ENCODE measurements at regions not wholly inside any gene's neighbourhood (a gene's known extent, or its start where the extent isn't known, plus 50 kb on each side); places are given as distances from the start of the nearest gene placed in this dataset.

GRCh38 chr18:1983746-1984515 is 587.4 kb downstream of the METTL4 start:
- no peak for DNase-seq

GRCh38 chr18:1993866-1994265 is 577.4 kb downstream of the METTL4 start:
- no peak for DNase-seq

- DNase-seq = no peak
Observed at GRCh38 chr18:1994471-1994870, 576.8 kb downstream of the METTL4 start.

- no peak for DNase-seq
Observed at GRCh38 chr18:1995041-1995612, 576.2 kb downstream of the METTL4 start.

GRCh38 chr18:1998121-1998520 is 573.2 kb downstream of the METTL4 start:
- DNase-seq = no peak

GRCh38 chr18:1999387-1999786 is 571.9 kb downstream of the METTL4 start:
- no peak for DNase-seq

- no peak for DNase-seq
Observed at GRCh38 chr18:2002151-2002550, 569.2 kb downstream of the METTL4 start.

GRCh38 chr18:2002604-2003003 is 568.7 kb downstream of the METTL4 start:
- DNase-seq = no peak

- no peak for DNase-seq
Observed at GRCh38 chr18:2009942-2010697, 561.2 kb downstream of the METTL4 start.

GRCh38 chr18:2027016-2027415 is 544.3 kb downstream of the METTL4 start:
- DNase-seq = no peak

- DNase-seq = no peak
Observed at GRCh38 chr18:2027756-2028155, 543.5 kb downstream of the METTL4 start.

GRCh38 chr18:2028986-2029385 is 542.3 kb downstream of the METTL4 start:
- DNase-seq = no peak

- DNase-seq = no peak
Observed at GRCh38 chr18:2030647-2031046, 540.7 kb downstream of the METTL4 start.

- DNase-seq = no peak
Observed at GRCh38 chr18:2032036-2032435, 539.3 kb downstream of the METTL4 start.

GRCh38 chr18:2035056-2035455 is 536.2 kb downstream of the METTL4 start:
- DNase-seq = no peak

- DNase-seq = no peak
Observed at GRCh38 chr18:2036086-2036485, 535.2 kb downstream of the METTL4 start.

GRCh38 chr18:2040279-2040678 is 531.0 kb downstream of the METTL4 start:
- no peak for DNase-seq

GRCh38 chr18:2049986-2050385 is 521.3 kb downstream of the METTL4 start:
- no peak for DNase-seq

- DNase-seq = no peak
Observed at GRCh38 chr18:2050702-2051201, 520.6 kb downstream of the METTL4 start.

GRCh38 chr18:2053490-2054089 is 517.7 kb downstream of the METTL4 start:
- no peak for DNase-seq

- no peak for DNase-seq
Observed at GRCh38 chr18:2059336-2059735, 512.0 kb downstream of the METTL4 start.

GRCh38 chr18:2060086-2060485 is 511.2 kb downstream of the METTL4 start:
- DNase-seq = no peak

- DNase-seq = peak; percentile 7
Observed at GRCh38 chr18:2070631-2071030, 500.7 kb downstream of the METTL4 start.

Data from dermis blood vessel endothelial cell (primary cell).